ENCODE measurements at regions not wholly inside any gene's neighbourhood (a gene's known extent, or its start where the extent isn't known, plus 50 kb on each side); places are given as distances from the start of the nearest gene placed in this dataset.

- H3K23me2 ChIP-seq (ENCODE audit: insufficient read length, low read depth, low read length, poor library complexity, severe bottlenecking), result no peaks in the 10 kb centered on the region
Observed at GRCh38 chr7:36781011-36781738, 56.9 kb upstream of the AOAH start.

More at GRCh38 chr7:36781011-36781738, 56.9 kb upstream of the AOAH start:
- H3K14ac ChIP-seq (ENCODE audit: insufficient read depth, low read length), result no peak overlapping the region
- DNase-seq, result no peak
- H3K79me2 ChIP-seq (ENCODE audit: insufficient read depth, low read length), result no peaks in the 10 kb centered on the region
- H3K9ac ChIP-seq (ENCODE audit: extremely low read depth, insufficient read length, low read length), result no peak overlapping the region
- no peaks in the 10 kb centered on the region; the same call in 1 of the 2 replicates for H3K27me3 Mint-ChIP-seq (ENCODE audit: low read depth)
- H3K4me2 ChIP-seq (ENCODE audit: insufficient read depth, insufficient read length, low read length), result no peak overlapping the region
- no peaks in the 10 kb centered on the region for H3K27me3 ChIP-seq (ENCODE audit: insufficient read depth, low read length)
- no peaks in the 10 kb centered on the region for H3K9me3 Mint-ChIP-seq
- H3K18ac ChIP-seq (ENCODE audit: insufficient read length, low read depth, low read length), result no peak overlapping the region
- no peak overlapping the region for H4K5ac ChIP-seq (ENCODE audit: insufficient read length, low read depth, low read length)
- H3K36me3 Mint-ChIP-seq (ENCODE audit: insufficient read depth in 1 of 3, low read depth in 3 of 3), result no peaks in the 10 kb centered on the region
- H3K4ac ChIP-seq (ENCODE audit: low read depth, low read length), result no peak overlapping the region
- H3K4me1 Mint-ChIP-seq, result peaks cover 0 to 4% of the 10 kb centered on the region in 2 experiments; a peak in 1 of 4 replicates
- H2BK120ac ChIP-seq (ENCODE audit: low read depth, low read length, poor library complexity, severe bottlenecking), result no peak overlapping the region
- no peaks in the 10 kb centered on the region for H4K20me1 ChIP-seq (ENCODE audit: control insufficient read depth, insufficient read depth, insufficient read length)
- H2BK5ac ChIP-seq (ENCODE audit: insufficient read length, low read length), result no peak overlapping the region
- H2BK12ac ChIP-seq (ENCODE audit: insufficient read length, low read depth, low read length), result no peak overlapping the region
- no peak overlapping the region for H2BK15ac ChIP-seq (ENCODE audit: low read depth, low read length)
- H3K4me3 Mint-ChIP-seq, result no peak overlapping the region
- H3K56ac ChIP-seq (ENCODE audit: insufficient read length, low read depth, low read length), result no peak overlapping the region
- no peaks in the 10 kb centered on the region for H3K79me1 ChIP-seq (ENCODE audit: insufficient read depth, low read depth, low read length, poor library complexity, severe bottlenecking)
- no peak overlapping the region for H2AK5ac ChIP-seq (ENCODE audit: insufficient read length, low read length)
- no peak overlapping the region for H3T11ph ChIP-seq (ENCODE audit: low read length)
- H4K8ac ChIP-seq (replicated peaks; ENCODE audit: insufficient read length, low read depth, low read length), result no peak overlapping the region
- H3K23ac ChIP-seq (ENCODE audit: insufficient read length, low read depth, low read length), result no peak overlapping the region
- no peaks in the 10 kb centered on the region for H3K9me3 ChIP-seq (ENCODE audit: control insufficient read depth, low read depth, low read length)
- TF ChIP-seq, protein P1, sequence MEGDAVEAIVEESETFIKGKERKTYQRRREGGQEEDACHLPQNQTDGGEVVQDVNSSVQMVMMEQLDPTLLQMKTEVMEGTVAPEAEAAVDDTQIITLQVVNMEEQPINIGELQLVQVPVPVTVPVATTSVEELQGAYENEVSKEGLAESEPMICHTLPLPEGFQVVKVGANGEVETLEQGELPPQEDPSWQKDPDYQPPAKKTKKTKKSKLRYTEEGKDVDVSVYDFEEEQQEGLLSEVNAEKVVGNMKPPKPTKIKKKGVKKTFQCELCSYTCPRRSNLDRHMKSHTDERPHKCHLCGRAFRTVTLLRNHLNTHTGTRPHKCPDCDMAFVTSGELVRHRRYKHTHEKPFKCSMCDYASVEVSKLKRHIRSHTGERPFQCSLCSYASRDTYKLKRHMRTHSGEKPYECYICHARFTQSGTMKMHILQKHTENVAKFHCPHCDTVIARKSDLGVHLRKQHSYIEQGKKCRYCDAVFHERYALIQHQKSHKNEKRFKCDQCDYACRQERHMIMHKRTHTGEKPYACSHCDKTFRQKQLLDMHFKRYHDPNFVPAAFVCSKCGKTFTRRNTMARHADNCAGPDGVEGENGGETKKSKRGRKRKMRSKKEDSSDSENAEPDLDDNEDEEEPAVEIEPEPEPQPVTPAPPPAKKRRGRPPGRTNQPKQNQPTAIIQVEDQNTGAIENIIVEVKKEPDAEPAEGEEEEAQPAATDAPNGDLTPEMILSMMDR (conservative IDR thresholded peaks at IDR 0.05), result no peak
- H2BK20ac ChIP-seq (ENCODE audit: low read depth, low read length, poor library complexity, severe bottlenecking), result no peak overlapping the region
- no peak overlapping the region for H3K27ac ChIP-seq (ENCODE audit: insufficient read length, low read depth, low read length)
- H3K27ac Mint-ChIP-seq, result no peak overlapping the region
- H2AFZ ChIP-seq (ENCODE audit: low read length), result no peak overlapping the region
- H3K4me1 ChIP-seq (ENCODE audit: insufficient read depth, low read length), result no peaks in the 10 kb centered on the region
- no peak overlapping the region for H4K91ac ChIP-seq (ENCODE audit: insufficient read length, low read depth, low read length)
- no CpG with 5 or more reads among the region's 5 CpGs for WGBS (ENCODE audit: extremely low coverage, insufficient read length, low lambda C conversion rate)
